ENCODE measurements at regions not wholly inside any gene's neighbourhood (a gene's known extent, or its start where the extent isn't known, plus 50 kb on each side); places are given as distances from the start of the nearest gene placed in this dataset.
"Not testable (repeated sequence)": the region's sequence is repeated elsewhere in the genome, so short reads cannot be mapped to it uniquely, and the experiment has no call there.

- TF ChIP-seq POLR2AphosphoS5 (IDR thresholded peaks at IDR 0.05; ENCODE audit: low read depth) (no peak), REST (IDR thresholded peaks at IDR 0.05; ENCODE audit: insufficient replicate concordance, low read depth) (no peak)
- H3K4me3 ChIP-seq (replicated peaks; ENCODE audit: insufficient read depth, low read length), result no peak overlapping the region
- no peak for DNase-seq (ENCODE audit: low read depth in 1 of 2, low spot score in 1 of 2)
- no peaks in the 10 kb centered on the region for H3K27me3 ChIP-seq (ENCODE audit: insufficient read depth, poor library complexity, severe bottlenecking)
- H3K27ac ChIP-seq (replicated peaks), result no peak overlapping the region
Observed at GRCh38 chr3:104088738-104089137, 1278.0 kb upstream of the ALCAM start.

GRCh38 chr3:104089987-104090386 is 1276.7 kb upstream of the ALCAM start:
- H3K4me3 ChIP-seq (replicated peaks; ENCODE audit: insufficient read depth, low read length); DNase-seq (ENCODE audit: low read depth in 1 of 2, low spot score in 1 of 2); H3K27me3 ChIP-seq (ENCODE audit: insufficient read depth, poor library complexity, severe bottlenecking); H3K27ac ChIP-seq (replicated peaks): not testable (repeated sequence)

DNA sequence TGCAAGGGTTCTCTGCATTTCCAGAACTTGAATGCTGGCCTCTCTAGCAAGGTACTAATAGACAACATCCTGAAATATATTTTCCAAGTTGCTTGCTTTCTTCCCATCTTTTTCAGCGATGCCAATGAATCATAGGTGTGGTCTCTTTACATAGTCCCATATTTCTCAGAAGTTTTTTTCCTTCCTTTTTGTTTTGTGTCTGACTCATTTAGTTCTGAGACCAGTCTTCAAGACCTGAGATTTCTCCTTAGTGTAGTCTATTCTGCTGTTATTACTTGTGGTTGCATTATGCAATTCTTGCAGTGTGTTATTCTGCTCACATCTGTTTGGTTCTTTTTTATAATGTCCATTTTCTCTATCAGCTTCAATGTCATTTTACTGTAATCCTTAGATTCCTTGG is 1265.0 kb upstream of the ALCAM start:
- H3K4me3 ChIP-seq (replicated peaks; ENCODE audit: insufficient read depth, low read length), result no peak overlapping the region
- TF ChIP-seq, protein P1, sequence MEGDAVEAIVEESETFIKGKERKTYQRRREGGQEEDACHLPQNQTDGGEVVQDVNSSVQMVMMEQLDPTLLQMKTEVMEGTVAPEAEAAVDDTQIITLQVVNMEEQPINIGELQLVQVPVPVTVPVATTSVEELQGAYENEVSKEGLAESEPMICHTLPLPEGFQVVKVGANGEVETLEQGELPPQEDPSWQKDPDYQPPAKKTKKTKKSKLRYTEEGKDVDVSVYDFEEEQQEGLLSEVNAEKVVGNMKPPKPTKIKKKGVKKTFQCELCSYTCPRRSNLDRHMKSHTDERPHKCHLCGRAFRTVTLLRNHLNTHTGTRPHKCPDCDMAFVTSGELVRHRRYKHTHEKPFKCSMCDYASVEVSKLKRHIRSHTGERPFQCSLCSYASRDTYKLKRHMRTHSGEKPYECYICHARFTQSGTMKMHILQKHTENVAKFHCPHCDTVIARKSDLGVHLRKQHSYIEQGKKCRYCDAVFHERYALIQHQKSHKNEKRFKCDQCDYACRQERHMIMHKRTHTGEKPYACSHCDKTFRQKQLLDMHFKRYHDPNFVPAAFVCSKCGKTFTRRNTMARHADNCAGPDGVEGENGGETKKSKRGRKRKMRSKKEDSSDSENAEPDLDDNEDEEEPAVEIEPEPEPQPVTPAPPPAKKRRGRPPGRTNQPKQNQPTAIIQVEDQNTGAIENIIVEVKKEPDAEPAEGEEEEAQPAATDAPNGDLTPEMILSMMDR (IDR thresholded peaks at IDR 0.05; ENCODE audit: insufficient read depth, low read length), result no peak
- TF ChIP-seq POLR2AphosphoS5 (IDR thresholded peaks at IDR 0.05; ENCODE audit: low read depth) (no peak), REST (IDR thresholded peaks at IDR 0.05; ENCODE audit: insufficient replicate concordance, low read depth) (no peak), SPI1 (IDR thresholded peaks at IDR 0.05; ENCODE audit: borderline replicate concordance, low read depth) (no peak), GABPA (IDR thresholded peaks at IDR 0.05; ENCODE audit: low read depth) (no peak)
- DNase-seq (ENCODE audit: low read depth in 1 of 2, low spot score in 1 of 2), result no peak
- H3K27ac ChIP-seq (replicated peaks), result no peak overlapping the region
- H3K27me3 ChIP-seq (ENCODE audit: insufficient read depth, poor library complexity, severe bottlenecking), result no peaks in the 10 kb centered on the region

GRCh38 chr3:104102386-104102785 is 1264.3 kb upstream of the ALCAM start:
- Histone ChIP-seq H3K27me3 (ENCODE audit: insufficient read depth, poor library complexity, severe bottlenecking) (no peaks in the 10 kb centered on the region), H3K4me3 (replicated peaks; ENCODE audit: insufficient read depth, low read length) (no peak overlapping the region), H3K27ac (replicated peaks) (no peak overlapping the region)
- TF ChIP-seq GABPA (IDR thresholded peaks at IDR 0.05; ENCODE audit: low read depth) (no peak), POLR2AphosphoS5 (IDR thresholded peaks at IDR 0.05; ENCODE audit: low read depth) (no peak), REST (IDR thresholded peaks at IDR 0.05; ENCODE audit: insufficient replicate concordance, low read depth) (no peak), SPI1 (IDR thresholded peaks at IDR 0.05; ENCODE audit: borderline replicate concordance, low read depth) (no peak)
- TF ChIP-seq, protein P1 (IDR thresholded peaks at IDR 0.05; ENCODE audit: insufficient read depth, low read length), result peak; percentile 41
- peak; percentile 14 to 33 for DNase-seq (ENCODE audit: low read depth in 1 of 2, low spot score in 1 of 2)

All from HL-60 (cell line).